Karpas-422 (cell line): ENCODE measurements at regions not wholly inside any gene's neighbourhood (a gene's known extent, or its start where the extent isn't known, plus 50 kb on each side); places are given as distances from the start of the nearest gene placed in this dataset.
"Not testable (repeated sequence)": the region's sequence is repeated elsewhere in the genome, so short reads cannot be mapped to it uniquely, and the experiment has no call there.

ENCODE experiments used
- DNase-seq: peaks from one replicate; pipeline ENCODE4 v3.0.0-alpha.2; 2015
- H2AFZ ChIP-seq: fragments of 200-600 bp; sonication (generic); 2 replicates; pipeline ENCODE4 v1.6.1; 2014; ENCODE audit warnings: antibody characterized with exemption, low read length, mixed read lengths
- H3K27ac ChIP-seq: fragments of 200-600 bp; sonication (generic); 2 replicates; pipeline ENCODE4 v1.5.1; 2014; ENCODE audit warnings: mild to moderate bottlenecking, low read length, moderate library complexity
- H3K27me3 ChIP-seq: fragments of 200-600 bp; sonication (generic); 2 replicates; pipeline ENCODE4 v1.6.1; 2014; ENCODE audit warnings: low read length, mixed read lengths
- H3K36me3 ChIP-seq: fragments of 200-600 bp; sonication (generic); 2 replicates; pipeline ENCODE4 v1.6.1; 2014; ENCODE audit warnings: low read length, mixed read lengths; ENCODE audit not compliant: insufficient read depth
- H3K4me1 ChIP-seq: fragments of 200-600 bp; sonication (generic); 2 replicates; pipeline ENCODE4 v1.6.1; 2014; ENCODE audit warnings: mild to moderate bottlenecking, low read length, mixed read lengths
- H3K4me2 ChIP-seq: fragments of 200-600 bp; sonication (generic); 2 replicates; pipeline ENCODE4 v1.6.1; 2014; ENCODE audit warnings: low read length, low read depth, mild to moderate bottlenecking; ENCODE audit not compliant: poor library complexity, severe bottlenecking
- H3K4me3 ChIP-seq: fragments of 200-600 bp; sonication (generic); 2 replicates; pipeline ENCODE4 v1.5.1; 2014; ENCODE audit warnings: mild to moderate bottlenecking, antibody characterized with exemption, low read length, mixed read lengths
- H3K79me2 ChIP-seq: fragments of 200-600 bp; sonication (generic); 2 replicates; pipeline ENCODE4 v1.6.1; 2014; ENCODE audit warnings: mild to moderate bottlenecking, low read length, mixed read lengths
- H3K9ac ChIP-seq: fragments of 200-600 bp; sonication (generic); 2 replicates; pipeline ENCODE4 v1.6.0; 2014; ENCODE audit warnings: low read length
- H3K9me2 ChIP-seq: fragments of 200-600 bp; sonication (generic), shearing (Covaris generic); replicated peaks from 2 replicates; pipeline ENCODE4 v1.6.0; 2014; ENCODE audit warnings: mild to moderate bottlenecking, low read length, moderate library complexity; ENCODE audit not compliant: insufficient read depth
- H3K9me3 ChIP-seq: fragments of 300-700, 200-600 bp; sonication (generic); 2 replicates; pipeline ENCODE4 v1.6.1; 2014; ENCODE audit warnings: low read length, mixed read lengths
- H4K20me1 ChIP-seq: fragments of 200-600 bp; sonication (generic); 2 replicates; pipeline ENCODE4 v1.6.1; 2014; ENCODE audit warnings: mild to moderate bottlenecking, antibody characterized with exemption, low read length, low read depth; ENCODE audit not compliant: insufficient read depth

- not testable (repeated sequence) for H3K4me2 ChIP-seq, H3K27ac ChIP-seq, H4K20me1 ChIP-seq, H3K36me3 ChIP-seq, H2AFZ ChIP-seq, H3K4me3 ChIP-seq, DNase-seq, H3K27me3 ChIP-seq, H3K9me3 ChIP-seq, H3K9ac ChIP-seq, H3K9me2 ChIP-seq, H3K79me2 ChIP-seq
- peaks cover 11% of the 10 kb centered on the region for H3K4me1 ChIP-seq
Measured at GRCh38 chr14:105747503-105748203, 221.3 kb downstream of the TMEM121 start.

GRCh38 chr14:105748204-105748578 lies 221.8 kb downstream of the TMEM121 start:
- no peaks in the 10 kb centered on the region for H3K9me3 ChIP-seq
- H3K27ac ChIP-seq, result no peak overlapping the region

GRCh38 chr14:105748710-105749109 lies 222.3 kb downstream of the TMEM121 start:
- H3K9me3 ChIP-seq, H3K9me2 ChIP-seq, H3K27ac ChIP-seq, H3K9ac ChIP-seq, H2AFZ ChIP-seq, H3K79me2 ChIP-seq, DNase-seq, H4K20me1 ChIP-seq, H3K4me2 ChIP-seq, H3K27me3 ChIP-seq, H3K4me3 ChIP-seq, H3K36me3 ChIP-seq: not testable (repeated sequence)
- H3K4me1 ChIP-seq, result peaks cover 10% of the 10 kb centered on the region

More at GRCh38 chr14:105748204-105748578, 221.8 kb downstream of the TMEM121 start:
- H3K9me2 ChIP-seq, result no peaks in the 10 kb centered on the region
- H3K4me3 ChIP-seq, result no peak overlapping the region
- H4K20me1 ChIP-seq, result no peaks in the 10 kb centered on the region
- DNase-seq, result no peak
- H3K4me2 ChIP-seq, result no peak overlapping the region
- no peaks in the 10 kb centered on the region for H3K27me3 ChIP-seq
- no peak overlapping the region for H3K9ac ChIP-seq
- no peaks in the 10 kb centered on the region for H3K36me3 ChIP-seq
- peaks cover 6% of the 10 kb centered on the region for H3K79me2 ChIP-seq
- peaks cover 10% of the 10 kb centered on the region for H3K4me1 ChIP-seq
- H2AFZ ChIP-seq, result no peak overlapping the region

- not testable (repeated sequence) for H3K9me2 ChIP-seq, H3K79me2 ChIP-seq, H3K4me2 ChIP-seq, H3K9me3 ChIP-seq, H3K4me3 ChIP-seq, H3K9ac ChIP-seq, H4K20me1 ChIP-seq, H2AFZ ChIP-seq, H3K27ac ChIP-seq, DNase-seq, H3K27me3 ChIP-seq, H3K4me1 ChIP-seq, H3K36me3 ChIP-seq
Measured at GRCh38 chr14:105749870-105750541, 223.6 kb downstream of the TMEM121 start.

- H3K27ac ChIP-seq, H3K27me3 ChIP-seq, H3K4me1 ChIP-seq, H3K9ac ChIP-seq, H3K79me2 ChIP-seq, H4K20me1 ChIP-seq, H3K4me2 ChIP-seq, DNase-seq, H3K9me3 ChIP-seq, H2AFZ ChIP-seq, H3K9me2 ChIP-seq, H3K4me3 ChIP-seq, H3K36me3 ChIP-seq: not testable (repeated sequence)
Measured at GRCh38 chr14:105751291-105751751, 224.9 kb downstream of the TMEM121 start.

- H3K79me2 ChIP-seq, H3K4me2 ChIP-seq, H3K4me3 ChIP-seq, H3K9me3 ChIP-seq, H3K27me3 ChIP-seq, H3K36me3 ChIP-seq, H2AFZ ChIP-seq, H4K20me1 ChIP-seq, H3K9ac ChIP-seq, DNase-seq, H3K9me2 ChIP-seq, H3K4me1 ChIP-seq, H3K27ac ChIP-seq: not testable (repeated sequence)
Measured at GRCh38 chr14:105752420-105752819, 226.0 kb downstream of the TMEM121 start.

- Histone ChIP-seq H3K27ac (no peak overlapping the region), H3K27me3 (no peaks in the 10 kb centered on the region), H3K4me3 (no peak overlapping the region), H3K36me3 (no peaks in the 10 kb centered on the region), H2AFZ (no peak overlapping the region), H3K9me3 (no peaks in the 10 kb centered on the region), H3K4me2 (no peak overlapping the region), H4K20me1 (no peaks in the 10 kb centered on the region), H3K9ac (no peak overlapping the region), H3K4me1 (no peaks in the 10 kb centered on the region), H3K79me2 (no peaks in the 10 kb centered on the region), H3K9me2 (no peaks in the 10 kb centered on the region)
- no peak for DNase-seq
Measured at GRCh38 chr14:105760691-105761344, 234.4 kb downstream of the TMEM121 start.

- H4K20me1 ChIP-seq, H3K36me3 ChIP-seq, H3K9me2 ChIP-seq, H3K4me1 ChIP-seq, H3K27ac ChIP-seq, H3K9ac ChIP-seq, H3K9me3 ChIP-seq, H2AFZ ChIP-seq, H3K27me3 ChIP-seq, H3K4me3 ChIP-seq, DNase-seq, H3K4me2 ChIP-seq, H3K79me2 ChIP-seq: not testable (repeated sequence)
Measured at GRCh38 chr14:105761345-105761740, 235.0 kb downstream of the TMEM121 start.
